NCI-H1092 treated with DMSO at 0.1 percent for 48 hours (cell line): ENCODE measurements at regions not wholly inside any gene's neighbourhood (a gene's known extent, or its start where the extent isn't known, plus 50 kb on each side); places are given as distances from the start of the nearest gene placed in this dataset.

Experiments
- DNase-seq: peaks from one replicate; lab custom pipeline; 2025; lab: John Stamatoyannopoulos, UW

DNA sequence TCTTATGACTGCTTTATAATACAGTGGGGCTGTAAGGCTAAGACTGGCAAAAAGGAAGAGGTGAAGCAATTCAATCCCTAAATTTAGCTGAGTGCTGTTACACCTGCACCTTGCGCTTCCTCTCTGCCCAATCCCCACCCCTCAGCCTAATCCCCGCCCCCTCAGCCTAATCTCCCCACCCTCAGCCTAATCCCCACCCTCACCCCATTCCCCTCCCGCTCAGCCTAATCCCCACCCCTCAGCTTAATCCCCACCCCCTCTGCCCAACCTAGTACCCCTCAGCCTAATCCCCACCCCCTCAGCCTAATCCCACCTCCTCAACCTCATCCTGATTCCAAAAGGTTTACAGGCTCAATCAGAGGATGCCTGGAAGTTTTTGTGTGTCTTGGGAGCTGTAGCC lies 155.5 kb downstream of the PMP22 start:
- no peak for DNase-seq

DNA sequence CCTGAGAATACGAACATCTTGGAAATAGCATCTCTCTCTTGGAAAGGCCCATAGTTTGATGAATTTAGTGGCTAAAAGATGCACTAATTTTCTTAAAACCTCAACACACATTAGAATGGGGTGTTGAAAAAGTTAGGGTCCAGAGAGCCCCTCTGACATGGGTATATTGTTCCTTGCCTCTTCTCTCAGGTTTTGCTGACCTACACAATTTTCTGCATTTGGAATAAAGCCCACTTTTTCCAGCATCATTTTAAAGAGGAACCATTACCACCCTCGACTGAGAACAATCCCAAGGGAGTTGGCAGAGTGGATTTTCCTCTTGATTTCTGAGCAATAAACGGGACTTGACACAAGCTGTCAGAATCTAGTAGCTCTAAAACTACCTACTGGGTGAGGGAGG lies 156.1 kb downstream of the PMP22 start:
- no peak for DNase-seq

DNA sequence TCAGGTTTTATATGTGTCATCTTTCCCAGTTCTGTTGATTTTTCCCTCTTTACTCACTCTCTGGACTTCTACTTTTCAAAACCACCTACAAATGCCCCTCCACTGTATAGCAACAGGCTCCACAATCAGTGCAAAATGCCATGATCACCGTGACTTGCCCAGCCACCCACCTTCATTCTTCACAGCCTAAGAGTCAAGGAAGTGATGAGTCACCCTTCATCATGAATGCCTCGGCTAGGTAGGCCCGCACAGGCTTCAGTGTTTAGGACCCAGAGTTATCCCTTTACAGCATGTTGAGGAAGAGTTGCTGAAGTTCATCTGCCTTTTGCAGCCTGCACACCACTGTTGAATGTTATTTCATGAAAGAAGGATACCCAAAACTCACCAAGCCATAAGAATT lies 158.6 kb downstream of the PMP22 start:
- no peak for DNase-seq

GRCh38 chr17:15103785-15104184 lies 161.3 kb downstream of the PMP22 start:
- DNase-seq, result no peak

DNA sequence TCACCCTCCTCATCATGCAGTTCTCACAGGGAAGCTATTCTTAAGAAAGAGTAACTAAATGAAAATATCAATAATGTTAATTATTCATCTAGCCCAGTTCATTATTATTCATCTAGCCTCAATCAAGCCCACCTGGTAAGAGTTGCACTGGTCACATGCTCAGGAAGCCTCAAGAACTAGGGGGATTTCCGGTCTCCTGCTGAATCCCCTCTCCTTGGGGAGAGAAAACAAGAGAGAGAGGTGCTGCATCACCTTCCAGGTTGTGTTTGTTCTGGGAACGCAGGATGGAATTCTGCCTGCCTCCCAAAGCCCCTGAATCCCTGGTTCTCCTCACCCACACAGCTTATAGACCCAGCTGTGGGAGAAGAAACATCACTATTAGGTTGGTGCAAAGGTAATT lies 164.0 kb downstream of the PMP22 start:
- no peak for DNase-seq

GRCh38 chr17:15096511-15096910 lies 168.6 kb downstream of the PMP22 start:
- no peak for DNase-seq

- DNase-seq, result no peak
Observed at GRCh38 chr17:15095935-15096334, 169.2 kb downstream of the PMP22 start.

- DNase-seq, result no peak
Observed at GRCh38 chr17:15092762-15093161, 172.4 kb downstream of the PMP22 start.

DNA sequence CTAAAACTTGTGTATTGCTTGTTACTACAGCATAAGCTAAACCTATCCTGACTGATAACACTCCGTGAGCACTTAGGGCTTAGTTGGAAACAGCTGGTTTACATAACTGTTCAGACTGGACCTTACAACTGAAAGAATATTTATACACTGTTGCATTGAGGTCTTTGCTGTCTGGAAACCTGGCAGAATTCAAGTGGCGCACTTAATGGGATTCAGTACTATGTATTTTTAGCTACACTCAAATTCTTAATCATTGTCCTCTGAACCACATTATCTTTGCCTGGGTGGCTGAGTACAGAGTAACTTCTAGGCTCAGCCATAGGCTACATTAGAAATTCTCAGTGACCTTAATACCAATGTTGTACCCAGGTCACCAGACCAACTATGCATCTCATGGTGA lies 172.9 kb downstream of the PMP22 start:
- no peak for DNase-seq

- no peak for DNase-seq
Observed at GRCh38 chr17:15091825-15092224, 173.3 kb downstream of the PMP22 start.

GRCh38 chr17:15090533-15090932 lies 174.6 kb downstream of the PMP22 start:
- DNase-seq, result no peak

DNA sequence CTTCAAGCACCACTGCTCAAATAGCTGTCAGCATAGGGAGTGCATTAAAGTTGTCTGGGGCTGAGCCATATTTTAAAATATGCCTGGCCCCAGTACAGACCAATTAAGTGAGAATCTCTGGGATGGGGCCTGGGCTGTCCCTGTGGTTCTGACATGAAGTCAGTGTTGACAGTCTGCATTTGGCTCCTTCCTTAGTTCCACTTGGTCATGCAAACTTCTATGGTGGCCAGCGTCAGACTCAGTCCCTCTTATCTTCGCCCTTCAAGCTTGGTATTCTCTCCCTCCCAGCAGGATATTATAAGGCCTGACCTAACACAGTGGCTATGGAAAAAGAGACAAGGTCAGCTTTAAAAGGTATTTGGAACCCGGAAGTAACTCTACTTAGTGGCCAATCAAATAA lies 177.2 kb downstream of the PMP22 start:
- no peak for DNase-seq

DNA sequence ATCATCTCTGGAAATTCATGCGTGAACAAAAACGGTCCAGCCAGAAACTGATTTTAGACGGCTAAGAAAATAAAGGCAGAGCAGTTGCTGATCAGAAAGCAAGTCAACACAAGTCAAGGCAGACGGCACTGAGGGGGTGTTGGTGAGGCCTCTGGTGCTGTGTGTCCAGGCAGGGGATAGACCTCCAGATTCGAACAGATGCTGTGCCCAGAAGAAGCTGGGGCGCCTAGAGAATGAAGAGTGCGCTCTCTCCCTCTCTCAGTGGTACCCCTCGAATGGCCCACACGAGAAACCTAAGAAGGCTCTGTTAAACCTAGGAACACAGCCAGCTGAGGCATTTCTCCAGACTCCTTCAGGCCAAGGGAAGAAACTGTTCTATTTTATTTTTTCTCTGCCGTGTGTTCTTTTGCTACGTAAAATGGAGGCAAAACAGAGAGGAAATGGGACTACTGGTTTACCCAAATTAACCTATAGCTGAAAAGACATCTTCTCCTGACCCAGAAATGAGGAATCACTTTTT lies 178.3 kb downstream of the PMP22 start:
- no peak for DNase-seq

DNA sequence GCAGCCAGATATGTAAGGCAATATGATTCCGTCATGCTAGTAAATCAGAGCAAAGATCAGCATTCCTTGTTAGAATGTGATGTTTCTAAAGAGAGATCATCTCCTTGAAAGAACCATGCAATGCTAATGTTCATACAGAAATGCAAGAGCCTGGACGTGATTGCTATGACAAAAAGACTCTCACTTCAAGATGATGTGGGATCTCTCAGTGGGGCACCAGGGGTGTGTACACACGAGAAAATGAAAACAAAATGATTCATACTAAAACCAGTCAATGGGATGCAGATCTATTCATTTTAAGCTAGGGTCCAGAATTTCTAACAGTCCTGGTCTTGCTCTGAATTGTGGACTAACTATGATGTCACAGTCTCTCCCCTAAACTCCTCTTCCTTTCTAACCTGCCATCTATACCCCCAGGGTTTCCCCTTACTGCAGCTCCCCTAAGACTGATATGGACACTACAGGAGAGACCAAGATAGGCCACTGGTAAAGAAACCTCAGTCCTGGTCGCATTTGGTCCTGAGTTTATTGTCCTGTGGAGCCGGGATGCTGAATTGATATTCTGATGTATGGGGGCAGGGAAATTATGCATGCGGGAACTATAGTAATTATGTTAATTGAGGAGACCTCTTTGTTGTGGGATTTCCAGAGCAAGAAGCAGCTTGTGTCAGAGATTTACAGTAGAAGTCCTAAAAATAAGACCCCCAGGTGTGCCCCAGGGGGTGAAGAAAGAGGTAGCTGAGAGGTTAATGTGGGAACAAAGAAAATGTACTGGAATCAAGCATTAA lies 179.0 kb downstream of the PMP22 start:
- no peak for DNase-seq

DNA sequence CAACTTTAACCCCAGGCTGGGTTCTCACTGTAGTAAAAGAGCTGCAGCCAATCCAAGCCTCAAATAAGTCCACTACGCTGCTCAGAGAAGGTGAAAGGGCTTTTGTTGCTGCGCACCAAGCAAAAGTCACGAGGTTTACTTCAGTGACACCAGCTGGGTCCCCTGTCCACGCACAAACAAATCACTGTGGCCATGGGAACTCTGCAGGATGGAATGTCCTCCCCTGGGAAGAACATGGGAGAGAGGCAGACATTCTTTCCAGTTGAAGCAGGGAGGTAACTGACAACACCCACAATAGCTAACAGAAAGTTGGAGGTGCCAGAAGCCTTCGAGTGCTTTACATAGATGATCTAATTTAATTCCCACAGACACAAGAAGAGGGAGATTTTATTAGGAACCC lies 181.9 kb downstream of the PMP22 start:
- no peak for DNase-seq

- no peak for DNase-seq
Observed at GRCh38 chr17:15081008-15081407, 184.1 kb downstream of the PMP22 start.

DNA sequence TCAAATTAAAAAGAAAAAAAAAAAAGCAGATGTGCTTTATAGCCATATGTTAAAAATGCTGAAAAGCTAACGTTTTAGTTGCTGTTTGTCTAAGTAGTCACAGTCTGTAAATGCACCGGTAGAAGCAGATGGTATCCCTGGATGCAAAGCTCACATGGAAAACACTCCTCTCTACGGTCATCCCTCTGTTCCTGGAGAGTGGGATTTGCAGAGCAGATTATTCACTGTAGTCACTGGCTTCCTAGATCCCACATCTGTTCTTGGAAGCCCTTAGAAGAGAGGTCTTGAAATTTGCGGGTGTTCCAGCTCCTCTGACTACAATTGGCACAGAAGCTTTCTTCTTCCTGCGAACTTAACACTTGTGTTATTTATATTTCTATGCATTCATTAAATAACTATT lies 186.6 kb downstream of the PMP22 start:
- no peak for DNase-seq

GRCh38 chr17:15076991-15077663 lies 188.0 kb downstream of the PMP22 start:
- DNase-seq, result no peak

- DNase-seq, result no peak
Observed at GRCh38 chr17:15051933-15052332, 213.2 kb downstream of the PMP22 start.

DNA sequence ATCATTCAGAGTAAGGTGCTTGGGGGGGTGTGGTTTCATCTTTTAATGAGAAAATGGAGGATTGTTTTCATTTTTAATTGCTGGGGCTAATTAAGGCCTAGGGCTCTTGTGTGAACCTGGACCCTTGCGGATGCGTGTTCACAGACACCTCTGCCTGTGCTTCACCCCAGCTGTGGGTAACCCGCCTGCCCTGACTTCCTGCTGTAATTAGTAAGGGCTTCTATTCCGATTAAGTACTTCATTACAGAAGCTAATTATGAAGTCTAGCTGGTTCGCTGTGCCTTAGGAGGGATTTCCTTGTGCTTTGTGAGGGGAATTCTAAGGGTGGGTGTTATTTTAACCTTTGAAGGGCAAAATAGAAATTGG lies 215.3 kb downstream of the PMP22 start:
- DNase-seq, result no peak

DNA sequence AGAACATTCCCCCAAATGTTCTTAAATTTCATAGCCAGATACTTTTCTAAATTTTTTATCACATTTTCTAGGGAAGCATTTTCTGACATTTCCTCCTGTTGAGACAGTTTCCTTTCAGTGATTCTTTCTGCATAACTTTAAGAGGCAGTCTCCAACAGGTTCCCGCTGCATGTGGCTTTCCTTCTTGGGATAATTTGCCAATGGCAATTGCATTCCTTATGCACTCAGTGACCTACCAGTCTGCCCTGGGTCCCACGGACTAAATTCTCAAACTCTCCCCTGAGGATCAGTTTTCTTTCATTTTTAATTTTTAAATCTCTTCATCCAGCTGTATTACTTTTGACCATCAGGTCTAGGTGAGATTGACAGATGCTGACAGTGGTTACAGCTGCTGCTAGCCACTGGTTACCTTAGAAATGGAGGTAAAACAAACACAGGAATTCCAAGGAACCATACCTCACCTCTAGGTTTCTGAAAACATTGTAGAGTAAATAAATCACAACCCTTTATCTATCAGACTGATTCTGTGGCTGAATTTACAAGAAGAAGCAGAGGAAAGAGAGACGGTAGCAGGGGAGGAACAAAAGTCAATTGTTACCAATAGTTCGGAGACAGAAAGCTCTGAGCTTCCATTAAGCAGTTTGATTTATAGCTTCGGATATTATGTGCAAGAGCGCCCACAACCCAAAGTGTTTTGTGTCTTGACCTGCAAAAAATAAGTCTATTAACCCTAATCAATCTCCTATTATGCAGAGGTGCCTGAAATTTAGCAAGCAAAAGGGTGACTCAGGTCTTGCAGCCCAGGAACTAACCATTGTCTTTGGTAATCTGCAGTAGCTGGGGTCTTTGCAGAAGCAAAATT lies 216.0 kb downstream of the PMP22 start:
- no peak for DNase-seq

DNA sequence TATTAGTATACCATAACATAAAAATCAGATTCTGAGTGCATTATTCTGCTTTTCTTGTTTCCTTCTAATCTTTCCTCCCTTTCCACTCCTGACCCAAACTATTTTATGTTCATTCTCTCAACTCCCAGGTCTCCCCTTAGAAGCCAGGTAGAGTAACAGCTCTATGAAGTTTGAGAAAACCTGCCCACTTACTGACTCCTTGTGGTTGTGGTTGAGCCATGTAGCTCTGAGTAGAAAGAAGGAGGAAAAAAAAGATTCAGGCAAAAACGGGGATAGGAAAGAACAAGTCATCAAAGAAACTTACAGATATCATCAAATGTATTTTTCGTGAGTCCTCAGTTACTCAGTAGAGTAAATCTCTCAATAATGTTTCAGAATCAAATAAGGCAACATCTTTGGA lies 216.7 kb downstream of the PMP22 start:
- no peak for DNase-seq

DNA sequence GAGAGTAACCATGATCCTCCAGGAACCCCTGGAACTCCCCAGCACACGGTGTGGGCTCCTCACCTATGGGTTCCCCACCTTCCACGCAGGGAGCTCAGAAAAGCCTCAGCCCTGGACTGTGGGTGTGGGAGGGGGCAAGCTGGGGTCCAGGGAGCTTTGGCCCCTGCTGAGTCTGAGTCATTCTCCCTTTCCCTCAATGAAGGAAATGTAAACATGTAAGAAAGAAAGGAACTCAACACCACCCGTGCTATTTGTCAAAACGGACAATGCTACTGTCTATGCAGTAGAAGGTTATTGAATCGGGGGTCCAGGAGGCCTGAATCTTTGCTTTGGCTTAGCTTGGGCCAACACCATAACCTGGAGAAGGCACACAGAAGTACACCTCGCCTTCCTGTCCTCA lies 222.8 kb downstream of the PMP22 start:
- DNase-seq, result no peak
